GM12878 (cell line): ENCODE measurements at regions not wholly inside any gene's neighbourhood (a gene's known extent, or its start where the extent isn't known, plus 50 kb on each side); places are given as distances from the start of the nearest gene placed in this dataset.

Experiments used
- BCL11A ChIP-seq: IDR thresholded peaks from 2 replicates; pipeline ENCODE4 v1.6.1; 2011; ENCODE audit warnings: low read depth, low read length
- CBX3 ChIP-seq: fragments of 200-600 bp; sonication (generic); IDR thresholded peaks from 2 replicates; pipeline ENCODE4 v1.6.1; 2016; ENCODE audit warnings: low read depth, borderline replicate concordance
- CTCF ChIP-seq, 3 experiments: IDR thresholded peaks in 2 of 3; conservative IDR thresholded peaks in 1 of 3; 2 replicates each; pipeline ENCODE4 v1.5.1; 2011; ENCODE audit warnings: low read depth in 3 of 3, low read length in 3 of 3, mild to moderate bottlenecking in 3 of 3, control low read depth in 2 of 3, moderate library complexity in 2 of 3, inconsistent platforms in 1 of 3, mixed read lengths in 1 of 3; ENCODE audit not compliant: control insufficient read depth in 2 of 3, insufficient read depth in 1 of 3; ENCODE audit errors: extremely low read depth in 1 of 3
- EZH2 ChIP-seq: IDR thresholded peaks from 2 replicates; pipeline ENCODE4 v1.6.1; 2012; ENCODE audit warnings: low read depth, mild to moderate bottlenecking, control low read depth, inconsistent platforms, low read length, borderline replicate concordance; ENCODE audit not compliant: control insufficient read depth
- POLR2A ChIP-seq: IDR thresholded peaks from 2 replicates; pipeline ENCODE4 v1.6.1; 2011; ENCODE audit warnings: low read depth, mild to moderate bottlenecking, low read length
- POU2F2 ChIP-seq: IDR thresholded peaks from 3 replicates; pipeline ENCODE4 v1.6.1; 2011; ENCODE audit warnings: low read depth, mild to moderate bottlenecking, low read length, borderline replicate concordance
- RAD51 ChIP-seq: fragments of 450-650 bp; IDR thresholded peaks from 2 replicates; pipeline ENCODE4 v1.6.1; 2016; ENCODE audit warnings: moderate library complexity, mild to moderate bottlenecking, inconsistent platforms
- REST ChIP-seq: IDR thresholded peaks from 2 replicates; pipeline ENCODE4 v1.6.1; 2012; ENCODE audit warnings: mild to moderate bottlenecking, low read depth, low read length
- SMARCA5 ChIP-seq: fragments of 450-650 bp; IDR thresholded peaks from 2 replicates; pipeline ENCODE4 v1.6.1; 2017; ENCODE audit warnings: mild to moderate bottlenecking
- TAF1 ChIP-seq: IDR thresholded peaks from 2 replicates; pipeline ENCODE4 v1.6.1; 2011; ENCODE audit warnings: mild to moderate bottlenecking, low read depth, low read length, borderline replicate concordance
- ZBTB33 ChIP-seq: fragments of 450-650 bp; IDR thresholded peaks from 2 replicates; pipeline ENCODE4 v1.6.1; 2017; ENCODE audit warnings: mild to moderate bottlenecking

- TF ChIP-seq TAF1 (no peak), EZH2 (no peak), POU2F2 (no peak), POLR2A (no peak), SMARCA5 (no peak), REST (no peak), RAD51 (no peak), CTCF (IDR thresholded peaks at IDR 0.05 in 2 of 3, conservative IDR thresholded peaks at IDR 0.05 in 1 of 3; ENCODE audit: control insufficient read depth in 2 of 3, extremely low read depth in 1 of 3, insufficient read depth in 1 of 3, low read depth in 3 of 3, low read length in 3 of 3) (no peak), BCL11A (no peak), CBX3 (no peak), ZBTB33 (no peak)
Observed at GRCh38 chr14:40842816-40843215, 763.9 kb upstream of the LRFN5 start.
